Activated CD4-positive, alpha-beta memory T cell treated with anti-CD3 and anti-CD28 coated beads, Interleukin-2, amount 10 ng/mL, durations not matched to agents 7 days and 5 days (primary cell): ENCODE measurements at regions not wholly inside any gene's neighbourhood (a gene's known extent, or its start where the extent isn't known, plus 50 kb on each side); places are given as distances from the start of the nearest gene placed in this dataset.

Experiments used
- CTCF ChIA-PET: fragments of 350-600 bp; sonication (Branson Sonifier 250); formaldehyde crosslinking; loops from one replicate; lab custom pipeline; 2021; ENCODE audit warnings: antibody characterized with exemption, inconsistent platforms; lab: Charles Lee
- POLR2A ChIA-PET: fragments of 350-600 bp; sonication (Branson Sonifier 250); formaldehyde crosslinking; loops from one replicate; lab custom pipeline; 2021; ENCODE audit warnings: antibody characterized with exemption; lab: Charles Lee
- DNase-seq: peaks from one replicate; pipeline ENCODE4 v3.0.0-alpha.2; 2020
- H3K27ac Mint-ChIP-seq: one replicate; pipeline ENCODE4 v1.8.0; 2021; ENCODE audit warnings: mild to moderate bottlenecking, mixed read lengths
- H3K27me3 Mint-ChIP-seq: one replicate; pipeline ENCODE4 v1.8.0; 2021; ENCODE audit warnings: mixed read lengths
- H3K36me3 Mint-ChIP-seq: one replicate; pipeline ENCODE4 v1.8.0; 2021; ENCODE audit warnings: low read depth, mixed read lengths
- H3K4me1 Mint-ChIP-seq: one replicate; pipeline ENCODE4 v1.8.0; 2021; ENCODE audit warnings: mixed read lengths
- H3K4me3 Mint-ChIP-seq: one replicate; pipeline ENCODE4 v1.8.0; 2021; ENCODE audit warnings: mild to moderate bottlenecking, mixed read lengths
- H3K9me3 Mint-ChIP-seq: one replicate; pipeline ENCODE4 v1.8.0; 2021; ENCODE audit warnings: mixed read lengths

- H3K9me3 Mint-ChIP-seq = peaks cover 7% of the 10 kb centered on the region
- POLR2A ChIA-PET = no interaction called here
- no peak for DNase-seq
- no peak overlapping the region for H3K27ac Mint-ChIP-seq
- H3K4me1 Mint-ChIP-seq = no peaks in the 10 kb centered on the region
- CTCF ChIA-PET = no interaction called here
- H3K27me3 Mint-ChIP-seq = no peaks in the 10 kb centered on the region
- no peak overlapping the region for H3K4me3 Mint-ChIP-seq
- no peaks in the 10 kb centered on the region for H3K36me3 Mint-ChIP-seq
Measured at GRCh38 chr7:8893775-8894174, 460.4 kb downstream of the NXPH1 start.

GRCh38 chr7:8906396-8907075 is 473.1 kb downstream of the NXPH1 start:
- Mint-ChIP-seq H3K36me3 (no peaks in the 10 kb centered on the region), H3K27me3 (no peaks in the 10 kb centered on the region), H3K27ac (no peak overlapping the region), H3K9me3 (peaks cover 3% of the 10 kb centered on the region), H3K4me3 (no peak overlapping the region), H3K4me1 (no peaks in the 10 kb centered on the region)
- ChIA-PET CTCF (no interaction called here), POLR2A (no interaction called here)
- DNase-seq = no peak

- CTCF ChIA-PET = no interaction called here
- H3K36me3 Mint-ChIP-seq = no peaks in the 10 kb centered on the region
- H3K27ac Mint-ChIP-seq = no peak overlapping the region
- H3K4me3 Mint-ChIP-seq = no peak overlapping the region
- no peaks in the 10 kb centered on the region for H3K4me1 Mint-ChIP-seq
- no peak for DNase-seq
- peaks cover 3% of the 10 kb centered on the region for H3K9me3 Mint-ChIP-seq
- POLR2A ChIA-PET = no interaction called here
- no peaks in the 10 kb centered on the region for H3K27me3 Mint-ChIP-seq
Measured at GRCh38 chr7:8908889-8909288, 475.5 kb downstream of the NXPH1 start.

GRCh38 chr7:8913682-8914081 is 480.3 kb downstream of the NXPH1 start:
- Mint-ChIP-seq H3K9me3 (no peaks in the 10 kb centered on the region), H3K4me3 (no peak overlapping the region), H3K27me3 (no peaks in the 10 kb centered on the region), H3K36me3 (no peaks in the 10 kb centered on the region), H3K27ac (no peak overlapping the region), H3K4me1 (no peaks in the 10 kb centered on the region)
- DNase-seq = no peak
- POLR2A ChIA-PET = no interaction called here
- CTCF ChIA-PET = no interaction called here

GRCh38 chr7:8921807-8922206 is 488.4 kb downstream of the NXPH1 start:
- H3K4me3 Mint-ChIP-seq = no peak overlapping the region
- H3K36me3 Mint-ChIP-seq = no peaks in the 10 kb centered on the region
- no peak overlapping the region for H3K27ac Mint-ChIP-seq
- ChIA-PET CTCF (no interaction called here), POLR2A (no interaction called here)
- no peaks in the 10 kb centered on the region for H3K4me1 Mint-ChIP-seq
- no peaks in the 10 kb centered on the region for H3K27me3 Mint-ChIP-seq
- H3K9me3 Mint-ChIP-seq = peaks cover 2% of the 10 kb centered on the region
- DNase-seq = no peak

- Mint-ChIP-seq H3K4me1 (no peaks in the 10 kb centered on the region), H3K27me3 (no peaks in the 10 kb centered on the region), H3K4me3 (no peak overlapping the region), H3K27ac (no peak overlapping the region), H3K9me3 (peaks cover 2% of the 10 kb centered on the region), H3K36me3 (no peaks in the 10 kb centered on the region)
- POLR2A ChIA-PET = no interaction called here
- CTCF ChIA-PET = no interaction called here
- DNase-seq = no peak
Measured at GRCh38 chr7:8922726-8923125, 489.3 kb downstream of the NXPH1 start.

- CTCF ChIA-PET = no interaction called here
Measured at GRCh38 chr7:8923164-8923806, 489.9 kb downstream of the NXPH1 start.

GRCh38 chr7:8931906-8932646 is 498.7 kb downstream of the NXPH1 start:
- Mint-ChIP-seq H3K9me3 (peaks cover 16% of the 10 kb centered on the region), H3K27me3 (no peaks in the 10 kb centered on the region), H3K4me3 (no peak overlapping the region), H3K27ac (no peak overlapping the region), H3K4me1 (no peaks in the 10 kb centered on the region), H3K36me3 (no peaks in the 10 kb centered on the region)
- no peak for DNase-seq
- ChIA-PET CTCF (no interaction called here), POLR2A (no interaction called here)

More at GRCh38 chr7:8923164-8923806, 489.9 kb downstream of the NXPH1 start:
- DNase-seq = no peak
- no peaks in the 10 kb centered on the region for H3K4me1 Mint-ChIP-seq
- no peaks in the 10 kb centered on the region for H3K36me3 Mint-ChIP-seq
- POLR2A ChIA-PET = no interaction called here
- peaks cover 2% of the 10 kb centered on the region for H3K9me3 Mint-ChIP-seq
- no peak overlapping the region for H3K27ac Mint-ChIP-seq
- H3K4me3 Mint-ChIP-seq = no peak overlapping the region
- H3K27me3 Mint-ChIP-seq = no peaks in the 10 kb centered on the region

- Mint-ChIP-seq H3K27ac (no peak overlapping the region), H3K4me3 (no peak overlapping the region), H3K4me1 (no peaks in the 10 kb centered on the region), H3K36me3 (no peaks in the 10 kb centered on the region), H3K9me3 (peaks cover 16% of the 10 kb centered on the region), H3K27me3 (no peaks in the 10 kb centered on the region)
- POLR2A ChIA-PET = no interaction called here
- CTCF ChIA-PET = no interaction called here
- no peak for DNase-seq
Measured at GRCh38 chr7:8932751-8933150, 499.3 kb downstream of the NXPH1 start.

GRCh38 chr7:8937204-8937603 is 503.8 kb downstream of the NXPH1 start:
- H3K4me3 Mint-ChIP-seq = no peak overlapping the region
- peaks cover 19% of the 10 kb centered on the region for H3K9me3 Mint-ChIP-seq
- ChIA-PET CTCF (no interaction called here), POLR2A (no interaction called here)
- no peaks in the 10 kb centered on the region for H3K27me3 Mint-ChIP-seq
- H3K27ac Mint-ChIP-seq = no peak overlapping the region
- no peaks in the 10 kb centered on the region for H3K36me3 Mint-ChIP-seq
- H3K4me1 Mint-ChIP-seq = no peaks in the 10 kb centered on the region
- DNase-seq = no peak

GRCh38 chr7:8938044-8938805 is 504.8 kb downstream of the NXPH1 start:
- no peak for DNase-seq
- Mint-ChIP-seq H3K4me3 (no peak overlapping the region), H3K36me3 (no peaks in the 10 kb centered on the region), H3K9me3 (peaks cover 19% of the 10 kb centered on the region), H3K4me1 (no peaks in the 10 kb centered on the region), H3K27me3 (no peaks in the 10 kb centered on the region), H3K27ac (no peak overlapping the region)
- ChIA-PET POLR2A (no interaction called here), CTCF (no interaction called here)

- no peaks in the 10 kb centered on the region for H3K4me1 Mint-ChIP-seq
- ChIA-PET CTCF (no interaction called here), POLR2A (no interaction called here)
- no peaks in the 10 kb centered on the region for H3K27me3 Mint-ChIP-seq
- no peak for DNase-seq
- H3K36me3 Mint-ChIP-seq = no peaks in the 10 kb centered on the region
- no peak overlapping the region for H3K4me3 Mint-ChIP-seq
- peaks cover 16% of the 10 kb centered on the region for H3K9me3 Mint-ChIP-seq
- H3K27ac Mint-ChIP-seq = no peak overlapping the region
Measured at GRCh38 chr7:8939446-8939845, 506.0 kb downstream of the NXPH1 start.

GRCh38 chr7:8963722-8964121 is 530.3 kb downstream of the NXPH1 start:
- Mint-ChIP-seq H3K27ac (no peak overlapping the region), H3K36me3 (no peaks in the 10 kb centered on the region), H3K27me3 (no peaks in the 10 kb centered on the region), H3K4me1 (no peaks in the 10 kb centered on the region), H3K9me3 (peaks cover 24% of the 10 kb centered on the region), H3K4me3 (no peak overlapping the region)
- DNase-seq = no peak
- ChIA-PET CTCF (no interaction called here), POLR2A (no interaction called here)
